GM12891 (cell line): ENCODE measurements at regions not wholly inside any gene's neighbourhood (a gene's known extent, or its start where the extent isn't known, plus 50 kb on each side); places are given as distances from the start of the nearest gene placed in this dataset.

Experiments
- POLR2A ChIP-seq: IDR thresholded peaks from 2 replicates; pipeline ENCODE4 v1.6.1; 2011; ENCODE audit warnings: low read depth, low read length, control low read depth
- POLR2AphosphoS5 ChIP-seq: IDR thresholded peaks from 2 replicates; pipeline ENCODE4 v1.6.1; 2011; ENCODE audit warnings: low read depth, low read length, control low read depth

- TF ChIP-seq POLR2AphosphoS5 (no peak), POLR2A (no peak)
These were observed 967.6 kb downstream of the LTN1 start for GRCh38 chr21:28025111-28025510.
